H1 (cell line): ENCODE measurements at regions not wholly inside any gene's neighbourhood (a gene's known extent, or its start where the extent isn't known, plus 50 kb on each side); places are given as distances from the start of the nearest gene placed in this dataset.

Experiments
- CTCF ChIA-PET: fragments of 300-600 bp; sonication (Branson Sonifier 250); formaldehyde crosslinking; loops from one replicate; lab custom pipeline; 2021; ENCODE audit not compliant: partially characterized antibody; lab: Charles Lee
- POLR2A ChIA-PET: fragments of 300-600 bp; sonication (Branson Sonifier 250); formaldehyde crosslinking; loops from one replicate; lab custom pipeline; 2021; ENCODE audit warnings: inconsistent platforms; ENCODE audit not compliant: partially characterized antibody; lab: Charles Lee
- DNase-seq, 2 experiments: peaks; one replicate each; pipeline versions ENCODE4 v3.0.0 to v3.0.0-alpha.2; 2010 to 2022; ENCODE audit warnings: low spot score in 2 of 2, low read depth in 1 of 2, mixed read lengths in 1 of 2
- FAIRE-seq: peaks from 2 replicates; lab custom pipeline; 2011; peaks lifted over from hg19 to GRCh38; lab: Jason Lieb, UNC
- H2AFZ ChIP-seq: 2 replicates; pipeline ENCODE4 v1.8.1; 2012; ENCODE audit warnings: low read length, inconsistent platforms
- H2AK5ac ChIP-seq: 2 replicates; pipeline ENCODE4 v1.6.1; 2013; ENCODE audit warnings: low read depth, low read length
- H2BK120ac ChIP-seq: replicated peaks from 2 replicates; pipeline ENCODE3; 2013; ENCODE audit warnings: low read depth, low read length, inconsistent platforms
- H2BK12ac ChIP-seq: 2 replicates; pipeline ENCODE4 v1.6.1; 2013; ENCODE audit warnings: low read depth, low read length
- H2BK15ac ChIP-seq: 2 replicates; pipeline ENCODE4 v1.6.1; 2013; ENCODE audit warnings: low read length
- H2BK20ac ChIP-seq: 2 replicates; pipeline ENCODE4 v1.6.1; 2013; ENCODE audit warnings: low read length
- H2BK5ac ChIP-seq: 2 replicates; pipeline ENCODE4 v1.6.1; 2013; ENCODE audit warnings: low read depth, low read length
- H3K14ac ChIP-seq: 2 replicates; pipeline ENCODE4 v1.6.1; 2013; ENCODE audit warnings: inconsistent platforms; ENCODE audit not compliant: insufficient read length
- H3K18ac ChIP-seq: 2 replicates; pipeline ENCODE4 v1.6.1; 2013; ENCODE audit warnings: low read length; ENCODE audit errors: extremely low read depth
- H3K23ac ChIP-seq: 2 replicates; pipeline ENCODE4 v1.6.1; 2013; ENCODE audit warnings: inconsistent platforms; ENCODE audit not compliant: insufficient read length
- H3K23me2 ChIP-seq: 2 replicates; pipeline ENCODE4 v1.6.1; 2013; ENCODE audit warnings: low read depth, low read length
- H3K27ac ChIP-seq: 2 replicates; pipeline ENCODE4 v1.6.1; 2011; ENCODE audit warnings: low read depth, low read length, inconsistent platforms
- H3K27me3 ChIP-seq, 4 experiments: replicated peaks in 1 of 4; 1 replicate in 1 of 4; 2 replicates in 3 of 4; pipeline versions ENCODE4 v1.6.1 to v1.8.1; 2011 to 2013; ENCODE audit warnings: low read length in 3 of 4, mild to moderate bottlenecking in 3 of 4, inconsistent platforms in 2 of 4, mixed read lengths in 2 of 4, moderate library complexity in 1 of 4; ENCODE audit not compliant: control insufficient read depth in 3 of 4, insufficient read depth in 3 of 4; ENCODE audit errors: extremely low read depth in 1 of 4
- H3K36me3 ChIP-seq, 4 experiments: 2 replicates each; pipeline versions ENCODE4 v1.6.1 to v1.8.1; 2011 to 2013; ENCODE audit warnings: mild to moderate bottlenecking in 4 of 4, low read length in 3 of 4, moderate library complexity in 2 of 4, control low read depth in 1 of 4, inconsistent platforms in 1 of 4; ENCODE audit not compliant: insufficient read depth in 4 of 4, control insufficient read depth in 2 of 4
- H3K4ac ChIP-seq: replicated peaks from 2 replicates; pipeline ENCODE3; 2013; ENCODE audit warnings: low read length, low read depth, mixed read lengths, inconsistent platforms; ENCODE audit not compliant: insufficient read length
- H3K4me1 ChIP-seq, 4 experiments: replicated peaks in 1 of 4; 1 replicate in 1 of 4; 2 replicates in 3 of 4; pipeline versions ENCODE4 v1.6.1 to v1.8.1; 2011 to 2013; ENCODE audit warnings: low read length in 3 of 4, inconsistent platforms in 2 of 4, mixed read lengths in 1 of 4; ENCODE audit not compliant: insufficient read depth in 4 of 4, control insufficient read depth in 3 of 4
- H3K4me2 ChIP-seq, 2 experiments: 2 replicates each; pipeline versions ENCODE4 v1.6.1 to v1.8.1; 2011 to 2013; ENCODE audit warnings: low read depth in 2 of 2, low read length in 2 of 2, control low read depth in 1 of 2, inconsistent platforms in 1 of 2, mild to moderate bottlenecking in 1 of 2; ENCODE audit not compliant: insufficient read depth in 1 of 2
- H3K4me3 ChIP-seq, 4 experiments: fragments of 200-600, 300-600 bp in 1 of 4; sonication (generic), shearing (Covaris generic), sonication (Bioruptor Twin) in 1 of 4; 2 replicates each; pipeline versions ENCODE4 v1.5.1 to v1.8.1; 2011 to 2016; ENCODE audit warnings: low read length in 4 of 4, low read depth in 3 of 4, control low read depth in 2 of 4, inconsistent platforms in 2 of 4, mild to moderate bottlenecking in 2 of 4, mixed read lengths in 1 of 4, moderate library complexity in 1 of 4; ENCODE audit not compliant: insufficient read depth in 2 of 4; ENCODE audit errors: extremely low read depth in 1 of 4
- H3K56ac ChIP-seq: replicated peaks from 2 replicates; pipeline ENCODE3; 2013; ENCODE audit warnings: low read depth, mild to moderate bottlenecking, mixed read lengths, low read length, inconsistent platforms; ENCODE audit not compliant: insufficient read length
- H3K79me1 ChIP-seq: 2 replicates; pipeline ENCODE4 v1.6.1; 2013; ENCODE audit warnings: low read depth, low read length, control low read depth
- H3K79me2 ChIP-seq, 2 experiments: 2 replicates each; pipeline versions ENCODE4 v1.6.1 to v1.8.1; 2012 to 2013; ENCODE audit warnings: low read length in 2 of 2, mild to moderate bottlenecking in 2 of 2, inconsistent platforms in 1 of 2; ENCODE audit not compliant: insufficient read depth in 2 of 2, control insufficient read depth in 1 of 2
- H3K9ac ChIP-seq, 4 experiments: replicated peaks in 1 of 4; 1 replicate in 1 of 4; 2 replicates in 3 of 4; pipeline versions ENCODE4 v1.6.1 to v1.8.1; 2011 to 2013; ENCODE audit warnings: low read depth in 3 of 4, low read length in 3 of 4, control low read depth in 2 of 4, mild to moderate bottlenecking in 2 of 4, moderate library complexity in 2 of 4, inconsistent platforms in 1 of 4; ENCODE audit errors: extremely low read depth in 1 of 4
- H3K9me3 ChIP-seq, 2 experiments: 2 replicates each; pipeline versions ENCODE4 v1.6.1 to v1.8.1; 2012 to 2013; ENCODE audit warnings: mild to moderate bottlenecking in 2 of 2, moderate library complexity in 2 of 2, control low read depth in 1 of 2, inconsistent platforms in 1 of 2, low read depth in 1 of 2, low read length in 1 of 2, mixed read lengths in 1 of 2; ENCODE audit not compliant: insufficient read depth in 2 of 2
- H4K20me1 ChIP-seq, 2 experiments: replicated peaks in 1 of 2; 2 replicates each; pipeline versions ENCODE3 to v1.8.1; 2011 to 2013; ENCODE audit warnings: inconsistent platforms in 2 of 2, low read length in 2 of 2, mild to moderate bottlenecking in 1 of 2; ENCODE audit not compliant: insufficient read depth in 2 of 2, control insufficient read depth in 1 of 2
- H4K5ac ChIP-seq: 2 replicates; pipeline ENCODE4 v1.6.1; 2013; ENCODE audit warnings: low read length, low read depth, mixed read lengths, inconsistent platforms; ENCODE audit not compliant: insufficient read length
- H4K8ac ChIP-seq: 2 replicates; pipeline ENCODE4 v1.8.0; 2013; ENCODE audit warnings: mild to moderate bottlenecking, moderate library complexity, low read length, inconsistent platforms; ENCODE audit not compliant: insufficient read depth; ENCODE audit errors: extremely low read depth
- H4K91ac ChIP-seq: replicated peaks from 2 replicates; pipeline ENCODE3; 2013; ENCODE audit warnings: low read length, mixed read lengths, inconsistent platforms; ENCODE audit not compliant: insufficient read length
- BCL11A ChIP-seq, 2 experiments: IDR thresholded peaks; one replicate each; pipeline ENCODE4 v1.6.1; 2011; ENCODE audit warnings: low read depth in 2 of 2, low read length in 2 of 2, mild to moderate bottlenecking in 2 of 2
- GABPA ChIP-seq: IDR thresholded peaks from 2 replicates; pipeline ENCODE4 v1.6.1; 2011; ENCODE audit warnings: mild to moderate bottlenecking, low read length, moderate library complexity, borderline replicate concordance; ENCODE audit not compliant: insufficient read depth
- MAX ChIP-seq: IDR thresholded peaks from 2 replicates; pipeline ENCODE4 v1.6.1; 2012; ENCODE audit warnings: inconsistent platforms
- NRF1 ChIP-seq: IDR thresholded peaks from 2 replicates; pipeline ENCODE4 v1.6.1; 2011; ENCODE audit warnings: mild to moderate bottlenecking, low read depth, low read length, improper control_type of control experiment
- WGBS, 2 experiments: shearing (Covaris generic) in 1 of 2; methylation state at CpG; one replicate each; pipeline versions ENCODE4 v1.1.6 to v1.1.7; 2013 to 2015; ENCODE audit warnings: low lambda C conversion rate in 2 of 2, mixed read lengths in 2 of 2, inconsistent platforms in 1 of 2, low coverage in 1 of 2, missing lambda C conversion rate in 1 of 2; ENCODE audit not compliant: insufficient replicate concordance in 2 of 2, insufficient coverage in 1 of 2, insufficient read length in 1 of 2; ENCODE audit errors: extremely low coverage in 1 of 2, missing lambda C conversion rate in 1 of 2; 5-methylcytosine and 5-hydroxymethylcytosine counted together

DNA sequence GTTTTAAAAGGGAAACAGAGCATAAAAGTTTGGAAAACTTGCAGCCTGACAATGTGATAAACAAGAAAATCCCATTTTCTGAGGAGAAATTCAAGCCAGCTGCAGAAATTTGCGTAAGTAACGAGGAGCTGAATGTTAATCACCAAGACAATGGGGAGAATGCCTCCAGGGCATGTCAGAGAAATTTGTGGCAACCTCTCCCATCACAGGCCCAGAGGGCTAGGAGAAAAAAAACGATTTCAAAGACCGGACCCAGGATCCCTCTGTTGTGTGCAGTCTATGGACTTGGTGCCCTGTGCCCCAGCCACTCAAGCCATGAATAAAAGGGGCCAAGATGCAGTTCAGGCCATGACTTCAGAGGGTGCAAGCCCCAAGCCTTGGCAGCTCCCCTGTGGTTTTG, 355.4 kb upstream of the NDST3 start:
- Histone ChIP-seq H2BK20ac (no peak overlapping the region), H3K4me2 (no peak overlapping the region), H4K91ac (no peak overlapping the region), H4K5ac (no peak overlapping the region), H3K36me3 (no peaks in the 10 kb centered on the region), H2BK120ac (no peak overlapping the region), H3K79me1 (no peaks in the 10 kb centered on the region), H3K9me3 (no peaks in the 10 kb centered on the region), H2AK5ac (no peak overlapping the region), H3K18ac (no peak overlapping the region), H3K23me2 (no peaks in the 10 kb centered on the region), H2BK15ac (no peak overlapping the region), H3K27ac (no peak overlapping the region), H3K56ac (no peak overlapping the region), H3K27me3 (no peaks in the 10 kb centered on the region), H3K4me3 (no peak overlapping the region), H3K9ac (no peak overlapping the region), H3K23ac (no peak overlapping the region), H4K20me1 (no peaks in the 10 kb centered on the region), H3K4ac (no peak overlapping the region), H2BK5ac (no peak overlapping the region), H3K79me2 (no peaks in the 10 kb centered on the region), H2BK12ac (no peak overlapping the region), H3K4me1 (no peaks in the 10 kb centered on the region; a peak in 1 of 7 replicates), H2AFZ (no peak overlapping the region), H4K8ac (no peak overlapping the region), H3K14ac (no peak overlapping the region)
- no peak for FAIRE-seq
- no peak for DNase-seq
- POLR2A ChIA-PET = no interaction called here
- TF ChIP-seq MAX (no peak), NRF1 (no peak), GABPA (no peak), BCL11A (IDR thresholded peaks at IDR 0.05; ENCODE audit: low read depth in 2 of 2, low read length in 2 of 2) (no peak)
- CTCF ChIA-PET = interaction anchor here (0.6 kb wide), 1 partner anchor 341 kb away, joined by 3 read pairs; no protein-coding TSS in a partner anchor
- 80% methylated on average over 4 of the region's 4 CpGs; no CpG with 5 or more reads in 1 of the 2 experiments for WGBS, 2 experiments
